Kidney epithelial cell (primary cell): ENCODE measurements at regions not wholly inside any gene's neighbourhood (a gene's known extent, or its start where the extent isn't known, plus 50 kb on each side); places are given as distances from the start of the nearest gene placed in this dataset.

Experiments used
- DNase-seq: peaks from one replicate; pipeline ENCODE4 v3.0.0-alpha.2; 2010; ENCODE audit warnings: low read depth
- H3K27me3 ChIP-seq: 2 replicates; pipeline ENCODE4 v1.6.0; 2011; ENCODE audit warnings: low read length; ENCODE audit not compliant: control insufficient read depth, insufficient read depth
- H3K36me3 ChIP-seq: 2 replicates; pipeline ENCODE4 v1.5.1; 2011; ENCODE audit warnings: low read length; ENCODE audit not compliant: control insufficient read depth, insufficient read depth
- H3K4me3 ChIP-seq: 2 replicates; pipeline ENCODE4 v1.5.1; 2011; ENCODE audit warnings: low read depth, mild to moderate bottlenecking, control low read depth, low read length
- TF ChIP-seq, protein P1 (sequence below): IDR thresholded peaks from 2 replicates; pipeline ENCODE4 v1.5.1; 2011; ENCODE audit warnings: mild to moderate bottlenecking, moderate library complexity, low read length, control low read depth, inconsistent platforms; ENCODE audit not compliant: insufficient read depth, poor library complexity, severe bottlenecking

DNA sequence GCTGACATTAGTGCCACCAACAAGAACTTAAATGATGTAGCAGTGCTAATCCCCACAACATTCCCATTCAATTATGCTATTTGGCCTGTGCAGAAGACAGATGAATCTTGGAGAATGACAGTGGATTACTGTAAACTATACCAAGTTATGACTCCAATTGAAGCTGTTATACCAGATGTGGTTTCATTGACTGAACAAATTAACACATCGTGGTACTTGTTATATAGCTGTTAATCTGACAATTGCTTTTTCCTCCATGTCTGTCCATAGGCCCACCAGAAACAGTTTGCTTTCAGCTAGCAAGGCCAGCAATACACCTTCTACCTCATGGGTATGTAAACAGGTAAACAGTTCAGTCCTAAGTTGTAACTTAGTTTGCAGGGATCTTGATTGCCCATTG is 101.1 kb downstream of the S1PR1 start:
- H3K36me3 ChIP-seq, result no peaks in the 10 kb centered on the region
- no peak overlapping the region for H3K4me3 ChIP-seq
- H3K27me3 ChIP-seq, result no peaks in the 10 kb centered on the region
- DNase-seq, result no peak
- TF ChIP-seq, protein P1, sequence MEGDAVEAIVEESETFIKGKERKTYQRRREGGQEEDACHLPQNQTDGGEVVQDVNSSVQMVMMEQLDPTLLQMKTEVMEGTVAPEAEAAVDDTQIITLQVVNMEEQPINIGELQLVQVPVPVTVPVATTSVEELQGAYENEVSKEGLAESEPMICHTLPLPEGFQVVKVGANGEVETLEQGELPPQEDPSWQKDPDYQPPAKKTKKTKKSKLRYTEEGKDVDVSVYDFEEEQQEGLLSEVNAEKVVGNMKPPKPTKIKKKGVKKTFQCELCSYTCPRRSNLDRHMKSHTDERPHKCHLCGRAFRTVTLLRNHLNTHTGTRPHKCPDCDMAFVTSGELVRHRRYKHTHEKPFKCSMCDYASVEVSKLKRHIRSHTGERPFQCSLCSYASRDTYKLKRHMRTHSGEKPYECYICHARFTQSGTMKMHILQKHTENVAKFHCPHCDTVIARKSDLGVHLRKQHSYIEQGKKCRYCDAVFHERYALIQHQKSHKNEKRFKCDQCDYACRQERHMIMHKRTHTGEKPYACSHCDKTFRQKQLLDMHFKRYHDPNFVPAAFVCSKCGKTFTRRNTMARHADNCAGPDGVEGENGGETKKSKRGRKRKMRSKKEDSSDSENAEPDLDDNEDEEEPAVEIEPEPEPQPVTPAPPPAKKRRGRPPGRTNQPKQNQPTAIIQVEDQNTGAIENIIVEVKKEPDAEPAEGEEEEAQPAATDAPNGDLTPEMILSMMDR, result no peak

DNA sequence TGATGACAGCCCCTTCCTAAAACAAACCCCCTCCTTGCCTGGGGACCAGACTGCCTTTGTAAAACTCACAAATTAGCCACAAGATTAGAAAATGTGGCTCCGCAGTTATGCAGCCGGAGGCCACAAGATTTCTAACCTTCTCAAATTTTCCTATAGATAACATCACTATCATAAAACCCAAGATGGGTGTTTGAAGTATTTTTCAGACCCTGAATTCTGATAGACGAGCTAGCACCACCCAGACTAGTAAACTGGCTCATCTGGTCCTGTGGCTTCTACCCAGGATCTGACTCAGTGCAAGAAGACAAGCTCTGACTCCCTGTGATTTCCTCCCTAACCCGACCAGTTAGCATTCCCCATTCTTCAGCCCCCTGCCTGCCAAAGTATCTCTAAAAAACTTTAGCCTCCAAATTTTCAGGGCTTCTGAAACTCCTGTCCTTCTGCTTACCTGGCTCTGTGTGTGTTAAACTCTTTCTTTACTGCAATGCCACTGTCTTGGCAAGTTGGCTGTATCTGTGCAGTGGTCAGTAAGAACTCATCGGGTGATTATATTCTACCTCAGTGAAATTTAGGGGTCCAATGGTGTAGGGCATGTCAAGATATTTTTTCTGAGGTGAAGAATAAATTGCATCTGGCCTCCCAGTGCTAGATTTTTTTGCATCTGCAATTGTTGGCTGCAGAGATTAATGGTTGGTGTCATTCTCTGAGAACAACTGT is 102.1 kb downstream of the S1PR1 start:
- no peaks in the 10 kb centered on the region for H3K36me3 ChIP-seq
- no peak overlapping the region for H3K4me3 ChIP-seq
- TF ChIP-seq, protein P1, result no peak
- no peaks in the 10 kb centered on the region for H3K27me3 ChIP-seq
- DNase-seq, result no peak

DNA sequence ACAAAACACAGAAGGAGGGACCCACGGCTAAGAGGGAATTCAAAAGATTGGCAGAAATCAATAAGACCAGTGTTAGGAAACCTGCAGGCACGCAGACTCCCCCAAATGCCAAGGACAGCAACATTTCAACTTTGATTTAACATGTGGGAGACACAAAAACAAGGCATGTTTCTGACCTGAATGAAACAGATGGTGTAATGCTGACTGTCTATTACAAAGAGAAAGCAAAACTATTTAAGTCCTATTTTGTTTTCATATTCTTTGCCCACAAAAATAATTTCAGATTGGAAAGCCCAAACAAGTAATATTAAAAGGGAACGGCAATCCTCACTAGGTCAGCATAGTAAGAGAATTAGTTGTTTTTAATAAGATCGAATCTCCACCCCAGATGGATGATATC is 107.9 kb downstream of the S1PR1 start:
- DNase-seq, result no peak
- H3K4me3 ChIP-seq, result no peak overlapping the region
- TF ChIP-seq, protein P1, result no peak

GRCh38 chr1:101346419-101346818 is 109.6 kb downstream of the S1PR1 start:
- H3K4me3 ChIP-seq, result no peak overlapping the region
- no peak for DNase-seq
- no peaks in the 10 kb centered on the region for H3K27me3 ChIP-seq
- TF ChIP-seq, protein P1, result no peak
- H3K36me3 ChIP-seq, result no peaks in the 10 kb centered on the region

More for the DNA sequence above, 107.9 kb downstream of the S1PR1 start:
- H3K27me3 ChIP-seq, result no peaks in the 10 kb centered on the region
- no peaks in the 10 kb centered on the region for H3K36me3 ChIP-seq

- Histone ChIP-seq H3K36me3 (no peaks in the 10 kb centered on the region), H3K27me3 (peaks cover 2% of the 10 kb centered on the region), H3K4me3 (no peak overlapping the region)
- TF ChIP-seq, protein P1, result no peak
- DNase-seq, result no peak
These were observed 119.2 kb downstream of the S1PR1 start for GRCh38 chr1:101356013-101356412.
